H9 (cell line): ENCODE measurements at regions not wholly inside any gene's neighbourhood (a gene's known extent, or its start where the extent isn't known, plus 50 kb on each side); places are given as distances from the start of the nearest gene placed in this dataset.

ENCODE experiments used
- DNase-seq: peaks from one replicate; pipeline ENCODE4 v3.0.0-alpha.2; 2017
- H2AFZ ChIP-seq: one replicate; pipeline ENCODE4 v1.6.1; 2013; ENCODE audit warnings: mild to moderate bottlenecking, low read length, control low read depth, moderate library complexity
- H2AK5ac ChIP-seq: 2 replicates; pipeline ENCODE4 v1.6.1; 2013; ENCODE audit warnings: low read length, control low read depth, mixed read lengths; ENCODE audit not compliant: insufficient read length
- H2BK120ac ChIP-seq: one replicate; pipeline ENCODE4 v1.6.1; 2013; ENCODE audit warnings: low read depth, mild to moderate bottlenecking, low read length, control low read depth, inconsistent platforms; ENCODE audit not compliant: poor library complexity, severe bottlenecking
- H2BK12ac ChIP-seq: 2 replicates; pipeline ENCODE4 v1.6.1; 2013; ENCODE audit warnings: low read length, control low read depth, mixed read lengths, low read depth; ENCODE audit not compliant: insufficient read length
- H2BK15ac ChIP-seq: 2 replicates; pipeline ENCODE4 v1.6.1; 2013; ENCODE audit warnings: low read depth, low read length, control low read depth
- H2BK20ac ChIP-seq: one replicate; pipeline ENCODE4 v1.6.1; 2013; ENCODE audit warnings: low read depth, mild to moderate bottlenecking, low read length, control low read depth, inconsistent platforms; ENCODE audit not compliant: poor library complexity, severe bottlenecking
- H2BK5ac ChIP-seq: 2 replicates; pipeline ENCODE4 v1.6.1; 2013; ENCODE audit warnings: low read length, control low read depth, mixed read lengths; ENCODE audit not compliant: insufficient read length
- H3K14ac ChIP-seq: 2 replicates; pipeline ENCODE4 v1.6.1; 2013; ENCODE audit warnings: low read length, control low read depth; ENCODE audit not compliant: insufficient read depth
- H3K18ac ChIP-seq: 2 replicates; pipeline ENCODE4 v1.6.1; 2013; ENCODE audit warnings: low read depth, mild to moderate bottlenecking, mixed read lengths, low read length, control low read depth; ENCODE audit not compliant: insufficient read length
- H3K23ac ChIP-seq: 2 replicates; pipeline ENCODE4 v1.6.1; 2013; ENCODE audit warnings: low read length, control low read depth, mixed read lengths, low read depth; ENCODE audit not compliant: insufficient read length
- H3K23me2 ChIP-seq: 2 replicates; pipeline ENCODE4 v1.6.1; 2013; ENCODE audit warnings: low read depth, mild to moderate bottlenecking, mixed read lengths, low read length, control low read depth; ENCODE audit not compliant: insufficient read length, poor library complexity, severe bottlenecking
- H3K27ac ChIP-seq: 2 replicates; pipeline ENCODE4 v1.5.1; 2013; ENCODE audit warnings: low read length, control low read depth, mixed read lengths, low read depth; ENCODE audit not compliant: insufficient read length
- H3K27me3 ChIP-seq: 2 replicates; pipeline ENCODE4 v1.6.1; 2013; ENCODE audit warnings: low read length, control low read depth, inconsistent platforms; ENCODE audit not compliant: insufficient read depth
- H3K4ac ChIP-seq: 2 replicates; pipeline ENCODE4 v1.6.1; 2013; ENCODE audit warnings: low read depth, mild to moderate bottlenecking, control low read depth, inconsistent platforms, low read length, moderate library complexity
- H3K4me1 ChIP-seq: 2 replicates; pipeline ENCODE4 v1.6.1; 2013; ENCODE audit warnings: low read length, control low read depth, inconsistent platforms; ENCODE audit not compliant: insufficient read depth
- H3K4me2 ChIP-seq: 2 replicates; pipeline ENCODE4 v1.6.1; 2013; ENCODE audit warnings: low read length, control low read depth, mixed read lengths; ENCODE audit not compliant: insufficient read length, insufficient read depth
- H3K56ac ChIP-seq: 2 replicates; pipeline ENCODE4 v1.6.1; 2013; ENCODE audit warnings: low read depth, mild to moderate bottlenecking, mixed read lengths, low read length, control low read depth; ENCODE audit not compliant: insufficient read length
- H3K79me1 ChIP-seq: 2 replicates; pipeline ENCODE4 v1.6.1; 2013; ENCODE audit warnings: low read depth, mild to moderate bottlenecking, moderate library complexity, low read length, control low read depth, inconsistent platforms; ENCODE audit not compliant: insufficient read depth, poor library complexity, severe bottlenecking
- H3K79me2 ChIP-seq: 2 replicates; pipeline ENCODE4 v1.6.1; 2013; ENCODE audit warnings: low read length, control low read depth, inconsistent platforms; ENCODE audit not compliant: insufficient read depth
- H3K9ac ChIP-seq: 2 replicates; pipeline ENCODE4 v1.6.1; 2013; ENCODE audit warnings: low read length, control low read depth, mixed read lengths; ENCODE audit not compliant: insufficient read length; ENCODE audit errors: extremely low read depth
- H3K9me3 ChIP-seq: one replicate; pipeline ENCODE4 v1.6.1; 2013; ENCODE audit warnings: low read depth, low read length, inconsistent platforms; ENCODE audit not compliant: control insufficient read depth
- H3T11ph ChIP-seq: one replicate; pipeline ENCODE4 v1.6.1; 2013; ENCODE audit warnings: mild to moderate bottlenecking, low read length, control low read depth, inconsistent platforms
- H4K20me1 ChIP-seq: one replicate; pipeline ENCODE4 v1.6.1; 2013; ENCODE audit not compliant: control insufficient read depth, insufficient read length, insufficient read depth
- H4K5ac ChIP-seq: 2 replicates; pipeline ENCODE4 v1.6.1; 2013; ENCODE audit warnings: low read depth, mild to moderate bottlenecking, mixed read lengths, low read length, control low read depth; ENCODE audit not compliant: insufficient read length
- H4K8ac ChIP-seq: replicated peaks from 2 replicates; pipeline ENCODE4 v1.6.1; 2013; ENCODE audit warnings: low read length, control low read depth, mixed read lengths, low read depth; ENCODE audit not compliant: insufficient read length
- H4K91ac ChIP-seq: 2 replicates; pipeline ENCODE4 v1.6.1; 2013; ENCODE audit warnings: low read depth, mild to moderate bottlenecking, moderate library complexity, mixed read lengths, low read length, control low read depth; ENCODE audit not compliant: insufficient read length
- H3K27ac Mint-ChIP-seq, 3 experiments: 2 replicates in 2 of 3; 3 replicates in 1 of 3; pipeline ENCODE4 v1.8.0; 2020 to 2021; ENCODE audit warnings: mixed read lengths in 3 of 3, mild to moderate bottlenecking in 1 of 3, moderate library complexity in 1 of 3
- H3K27me3 Mint-ChIP-seq: 2 replicates; pipeline ENCODE4 v1.8.0; 2021; ENCODE audit warnings: low read depth, mild to moderate bottlenecking, moderate library complexity, mixed read lengths
- H3K36me3 Mint-ChIP-seq, 3 experiments: 2 replicates in 2 of 3; 3 replicates in 1 of 3; pipeline ENCODE4 v1.8.0; 2020 to 2021; ENCODE audit warnings: low read depth in 3 of 3, mixed read lengths in 3 of 3; ENCODE audit not compliant: insufficient read depth in 1 of 3
- H3K4me1 Mint-ChIP-seq, 2 experiments: 2 replicates each; pipeline ENCODE4 v1.8.0; 2020; ENCODE audit warnings: mixed read lengths in 2 of 2
- H3K4me3 Mint-ChIP-seq, 2 experiments: 2 replicates in 1 of 2; 3 replicates in 1 of 2; pipeline ENCODE4 v1.8.0; 2020 to 2021; ENCODE audit warnings: mild to moderate bottlenecking in 2 of 2, mixed read lengths in 2 of 2, moderate library complexity in 1 of 2
- H3K9me3 Mint-ChIP-seq, 2 experiments: 2 replicates in 1 of 2; 3 replicates in 1 of 2; pipeline ENCODE4 v1.8.0; 2020; ENCODE audit warnings: mild to moderate bottlenecking in 2 of 2, mixed read lengths in 2 of 2, moderate library complexity in 1 of 2
- CTCF ChIP-seq: fragments of 200-600 bp; sonication (generic); conservative IDR thresholded peaks from 3 replicates; pipeline ENCODE4 v1.8.0; 2021; ENCODE audit warnings: antibody characterized with exemption, mild to moderate bottlenecking
- WGBS: extraction: QIAGEN DNeasy Blood & Tissue Kit; methylation state at CpG from one replicate; pipeline ENCODE4 v1.1.7; 2013; ENCODE audit warnings: missing lambda C conversion rate, low lambda C conversion rate, mixed read lengths; ENCODE audit not compliant: insufficient read length; ENCODE audit errors: extremely low coverage; 5-methylcytosine and 5-hydroxymethylcytosine counted together

GRCh38 chr14:35986219-35986573 lies 160.1 kb downstream of the BRMS1L start:
- Histone ChIP-seq H2BK12ac (no peak overlapping the region), H4K5ac (no peak overlapping the region), H2AFZ (no peak overlapping the region), H2BK5ac (no peak overlapping the region), H4K91ac (no peak overlapping the region), H4K8ac (no peak overlapping the region), H3K18ac (no peak overlapping the region), H2BK120ac (no peak overlapping the region), H3K4ac (no peak overlapping the region), H3K4me2 (no peak overlapping the region), H3K79me1 (no peaks in the 10 kb centered on the region), H3T11ph (no peak overlapping the region), H3K27me3 (no peaks in the 10 kb centered on the region), H3K14ac (no peak overlapping the region), H2BK20ac (no peak overlapping the region), H3K79me2 (no peaks in the 10 kb centered on the region), H3K27ac (no peak overlapping the region), H3K4me1 (no peaks in the 10 kb centered on the region), H2BK15ac (no peak overlapping the region), H3K56ac (no peak overlapping the region), H2AK5ac (no peak overlapping the region), H3K23ac (no peak overlapping the region), H3K9me3 (no peaks in the 10 kb centered on the region), H4K20me1 (no peaks in the 10 kb centered on the region), H3K9ac (no peak overlapping the region), H3K23me2 (no peaks in the 10 kb centered on the region)
- Mint-ChIP-seq H3K9me3 (no peaks in the 10 kb centered on the region), H3K4me1 (no peaks in the 10 kb centered on the region), H3K27me3 (no peaks in the 10 kb centered on the region; the same call in 1 of the 2 replicates), H3K4me3 (no peak overlapping the region), H3K27ac (no peak overlapping the region), H3K36me3 (no peaks in the 10 kb centered on the region; a peak in 1 of 7 replicates)
- TF ChIP-seq CTCF: no peak
- no CpG with 5 or more reads among the region's 2 CpGs for WGBS
- DNase-seq: no peak
